GM18907 (cell line): ENCODE measurements at regions not wholly inside any gene's neighbourhood (a gene's known extent, or its start where the extent isn't known, plus 50 kb on each side); places are given as distances from the start of the nearest gene placed in this dataset.

Experiments
- ATAC-seq: cut with Tn5 transposase; IDR thresholded peaks from one replicate; pipeline ENCODE4 v1.9.1; 2021; ENCODE audit warnings: mild to moderate bottlenecking, moderate library complexity; ENCODE audit not compliant: unreplicated experiment

GRCh38 chr5:109533751-109534272 is 124.0 kb upstream of the PJA2 start:
- no peak for ATAC-seq

- no peak for ATAC-seq
These were observed 123.1 kb upstream of the PJA2 start for GRCh38 chr5:109532773-109533364.

- ATAC-seq, result no peak
These were observed 121.5 kb upstream of the PJA2 start for GRCh38 chr5:109531262-109531661.

GRCh38 chr5:109529987-109530386 is 120.2 kb upstream of the PJA2 start:
- ATAC-seq, result no peak

- ATAC-seq, result no peak
These were observed 119.7 kb upstream of the PJA2 start for GRCh38 chr5:109529520-109529919.

GRCh38 chr5:109524555-109524954 is 114.8 kb upstream of the PJA2 start:
- no peak for ATAC-seq

GRCh38 chr5:109524026-109524425 is 114.3 kb upstream of the PJA2 start:
- no peak for ATAC-seq

GRCh38 chr5:109522404-109522803 is 112.6 kb upstream of the PJA2 start:
- no peak for ATAC-seq

- ATAC-seq, result no peak
These were observed 109.6 kb upstream of the PJA2 start for GRCh38 chr5:109519416-109519815.

- no peak for ATAC-seq
These were observed 106.6 kb upstream of the PJA2 start for GRCh38 chr5:109516390-109516789.

GRCh38 chr5:109511980-109512734 is 102.4 kb upstream of the PJA2 start:
- ATAC-seq, result no peak

GRCh38 chr5:109506556-109506955 is 96.8 kb upstream of the PJA2 start:
- no peak for ATAC-seq

GRCh38 chr5:109496112-109496511 is 86.3 kb upstream of the PJA2 start:
- ATAC-seq, result no peak

GRCh38 chr5:109487753-109488420 is 78.1 kb upstream of the PJA2 start:
- ATAC-seq, result no peak

- no peak for ATAC-seq
These were observed 76.5 kb upstream of the PJA2 start for GRCh38 chr5:109486200-109486804.

- ATAC-seq, result no peak
These were observed 75.3 kb upstream of the PJA2 start for GRCh38 chr5:109485030-109485429.

- no peak for ATAC-seq
These were observed 74.8 kb upstream of the PJA2 start for GRCh38 chr5:109484597-109484996.

GRCh38 chr5:109483395-109483971 is 73.7 kb upstream of the PJA2 start:
- no peak for ATAC-seq

- no peak for ATAC-seq
These were observed 73.0 kb upstream of the PJA2 start for GRCh38 chr5:109482748-109483147.

GRCh38 chr5:109479260-109479860 is 69.6 kb upstream of the PJA2 start:
- ATAC-seq, result no peak

- no peak for ATAC-seq
These were observed 69.1 kb upstream of the PJA2 start for GRCh38 chr5:109478830-109479229.
